K562 (cell line): ENCODE measurements at regions not wholly inside any gene's neighbourhood (a gene's known extent, or its start where the extent isn't known, plus 50 kb on each side); places are given as distances from the start of the nearest gene placed in this dataset.

Experiments used
- ATAC-seq: fragments of 200-7000 bp; cut with Tn5 transposase; 3 replicates; pipeline ENCODE4 v1.9.1; 2020; ENCODE audit warnings: moderate library complexity
- BruUV-seq: library from RNA; stranded (reverse); fragments of 400-500 nt; replicated peaks from 2 replicates; lab custom pipeline; 2021; lab: Mats Ljungman, UMichigan
- CTCF ChIA-PET: fragments of 300-600 bp; formaldehyde crosslinking; extraction: SDS; loops from one replicate; lab custom pipeline; 2021; ENCODE audit warnings: low intra/inter-chr PET ratio; lab: Yijun Ruan, JAX
- POLR2A ChIA-PET: fragments of 300-600, 350-650 bp; sonication (Branson Sonifier 250); formaldehyde crosslinking; extraction: SDS; loops from one replicate; lab custom pipeline; 2021; ENCODE audit warnings: antibody characterized with exemption, inconsistent platforms; lab: Yijun Ruan, JAX
- DNase-seq, 4 experiments: peaks; one replicate each; pipeline versions ENCODE4 v3.0.0 to v3.0.0-alpha.2; 2011 to 2018; ENCODE audit warnings: low spot score in 3 of 4, mixed read lengths in 3 of 4; ENCODE audit errors: extremely low read depth in 1 of 4
- FAIRE-seq: peaks from 2 replicates; lab custom pipeline; 2011; peaks lifted over from hg19 to GRCh38; lab: Jason Lieb, UNC
- H2AFZ ChIP-seq: 2 replicates; pipeline ENCODE4 v1.6.0; 2011; ENCODE audit warnings: low read depth, low read length, control low read depth, inconsistent platforms
- H3K27ac ChIP-seq: fragments of 200-600 bp; 3 replicates; pipeline ENCODE4 v1.8.0; 2011; ENCODE audit warnings: low read depth, mild to moderate bottlenecking, control low read depth, inconsistent platforms, low read length, moderate library complexity, mixed read lengths; ENCODE audit errors: extremely low read depth
- H3K27me3 ChIP-seq, 2 experiments: fragments of 300-600 bp in 1 of 2; 2 replicates in 1 of 2; 3 replicates in 1 of 2; pipeline versions ENCODE4 v1.6.0 to v1.8.0; 2011; ENCODE audit warnings: inconsistent platforms in 2 of 2, low read length in 2 of 2, mild to moderate bottlenecking in 1 of 2, mixed read lengths in 1 of 2, moderate library complexity in 1 of 2; ENCODE audit not compliant: control insufficient read depth in 2 of 2, insufficient read depth in 2 of 2
- H3K36me3 ChIP-seq: fragments of 300-600 bp; 3 replicates; pipeline ENCODE4 v1.8.0; 2011; ENCODE audit warnings: mild to moderate bottlenecking, low read length, inconsistent platforms; ENCODE audit not compliant: control insufficient read depth, insufficient read depth
- H3K4me1 ChIP-seq, 2 experiments: fragments of 200-600 bp in 1 of 2; replicated peaks in 1 of 2; 2 replicates in 1 of 2; 3 replicates in 1 of 2; pipeline versions ENCODE4 v1.5.1 to v1.8.0; 2011; ENCODE audit warnings: inconsistent platforms in 2 of 2, low read length in 2 of 2, mild to moderate bottlenecking in 1 of 2, mixed read lengths in 1 of 2, moderate library complexity in 1 of 2; ENCODE audit not compliant: control insufficient read depth in 2 of 2, insufficient read depth in 2 of 2
- H3K4me2 ChIP-seq: 2 replicates; pipeline ENCODE4 v1.6.1; 2011; ENCODE audit warnings: low read length, control low read depth, inconsistent platforms, mixed read lengths; ENCODE audit not compliant: insufficient read depth
- H3K4me3 ChIP-seq: fragments of 200-600 bp; sonication (generic), shearing (Covaris generic); 2 replicates; pipeline ENCODE4 v1.5.1; 2016; ENCODE audit warnings: control low read depth, inconsistent platforms
- H3K79me2 ChIP-seq: fragments of 200-600 bp; 3 replicates; pipeline ENCODE4 v1.8.0; 2011; ENCODE audit warnings: low read length, inconsistent platforms; ENCODE audit not compliant: control insufficient read depth, insufficient read depth
- H3K9ac ChIP-seq, 2 experiments: 2 replicates each; pipeline versions ENCODE4 v1.6.0 to v1.6.1; 2011; ENCODE audit warnings: low read depth in 2 of 2, low read length in 2 of 2, control low read depth in 1 of 2, inconsistent platforms in 1 of 2, mild to moderate bottlenecking in 1 of 2, mixed read lengths in 1 of 2; ENCODE audit not compliant: insufficient read depth in 1 of 2
- H3K9me1 ChIP-seq: one replicate; pipeline ENCODE4 v1.6.0; 2011; ENCODE audit warnings: inconsistent platforms, mild to moderate bottlenecking, low read length, moderate library complexity; ENCODE audit not compliant: control insufficient read depth, insufficient read depth
- H3K9me3 ChIP-seq: replicated peaks from 2 replicates; pipeline ENCODE4 v1.5.1; 2011; ENCODE audit warnings: low read depth, low read length, inconsistent platforms; ENCODE audit not compliant: control insufficient read depth, insufficient read depth
- H4K20me1 ChIP-seq: replicated peaks from 2 replicates; pipeline ENCODE4 v1.6.1; 2011; ENCODE audit warnings: low read length, inconsistent platforms, mixed read lengths; ENCODE audit not compliant: control insufficient read depth, insufficient read depth
- CHD1 ChIP-seq: fragments of 200-600 bp; sonication (generic); IDR thresholded peaks from one replicate; pipeline ENCODE4 v1.6.1; 2012; ENCODE audit warnings: mild to moderate bottlenecking, moderate library complexity, low read length, inconsistent platforms
- DACH1 ChIP-seq: fragments of 450-650 bp; IDR thresholded peaks from 2 replicates; pipeline ENCODE4 v1.6.1; 2018; ENCODE audit not compliant: partially characterized antibody
- DIDO1 ChIP-seq: fragments of 450-650 bp; IDR thresholded peaks from 2 replicates; pipeline ENCODE4 v1.6.1; 2016; ENCODE audit warnings: low read depth, missing biosample characterization, missing genetic modification characterization
- FOXP1 ChIP-seq: sonication (generic); formaldehyde crosslinking; IDR thresholded peaks from 2 replicates; pipeline ENCODE4 v1.8.0; 2022; ENCODE audit warnings: mild to moderate bottlenecking, missing genetic modification reagents
- HNRNPK ChIP-seq: fragments of 200-400 bp; formaldehyde crosslinking; IDR thresholded peaks from one replicate; pipeline ENCODE4 v1.6.1; 2018; ENCODE audit warnings: mild to moderate bottlenecking, low read depth, low read length; ENCODE audit not compliant: poor library complexity, severe bottlenecking
- RBM39 ChIP-seq: fragments of 200-400 bp; formaldehyde crosslinking; optimal IDR thresholded peaks from 2 replicates; pipeline ENCODE3; 2018; ENCODE audit warnings: low read depth, low read length
- TARDBP ChIP-seq: fragments of 450-650 bp; IDR thresholded peaks from 2 replicates; pipeline ENCODE4 v1.6.1; 2016
- ZC3H8 ChIP-seq: fragments of 450-650 bp; IDR thresholded peaks from 2 replicates; pipeline ENCODE4 v1.6.1; 2017
- ZKSCAN3 ChIP-seq: fragments of 250-450 bp; sonication (Bioruptor Pico); IDR thresholded peaks from 2 replicates; pipeline ENCODE4 v1.4.0; 2020
- ZKSCAN8 ChIP-seq: fragments of 200-800 bp; sonication (Bioruptor generic); IDR thresholded peaks from 2 replicates; pipeline ENCODE4 v1.6.1; 2016; ENCODE audit warnings: missing genetic modification characterization, missing compliant biosample characterization
- ZNF354B ChIP-seq: fragments of 250-450 bp; sonication (Bioruptor Pico); IDR thresholded peaks from 2 replicates; pipeline ENCODE4 v1.4.0; 2020
- ZNF431 ChIP-seq: sonication (generic); formaldehyde crosslinking; IDR thresholded peaks from 2 replicates; pipeline ENCODE4 v1.8.0; 2022; ENCODE audit warnings: mild to moderate bottlenecking, missing genetic modification reagents
- WGBS: fragments of 100-300 bp; shearing (Covaris generic); methylation state at CpG from one replicate; pipeline ENCODE4 v1.1.6; 2016; ENCODE audit warnings: low coverage, mixed read lengths; ENCODE audit not compliant: insufficient coverage; ENCODE audit errors: missing lambda C conversion rate; 5-methylcytosine and 5-hydroxymethylcytosine counted together
- in situ Hi-C: fragments of 300-500 bp; cut with MboI; formaldehyde crosslinking; loops from 4 replicates; pipeline ENCODE4 v1.15.0; 2018; ENCODE audit warnings: inconsistent platforms, mixed read lengths
- intact Hi-C: fragments of 100-400 bp; cut with micrococcal nuclease; formaldehyde crosslinking; loops from 2 replicates; pipeline ENCODE4 v1.14.2; 2022
- TF ChIP-seq, protein P1 (sequence below): sonication (generic); formaldehyde crosslinking; IDR thresholded peaks from 2 replicates; pipeline ENCODE4 v1.8.1; 2022; ENCODE audit warnings: missing genetic modification reagents
- TF ChIP-seq, protein P2 (sequence below), 3 experiments: IDR thresholded peaks in 2 of 3; conservative IDR thresholded peaks in 1 of 3; 2 replicates each; pipeline ENCODE4 v1.5.1; 2011 to 2012; ENCODE audit warnings: low read length in 3 of 3, mild to moderate bottlenecking in 3 of 3, control low read depth in 2 of 3, improper control_type of control experiment in 1 of 3, inconsistent platforms in 1 of 3, low read depth in 1 of 3, mixed read lengths in 1 of 3, moderate library complexity in 1 of 3; ENCODE audit not compliant: insufficient read depth in 2 of 3
- TF ChIP-seq, protein P3 (sequence below): fragments of 250-450 bp; sonication (Bioruptor Pico); IDR thresholded peaks from 2 replicates; pipeline ENCODE4 v1.8.0; 2021; ENCODE audit warnings: moderate library complexity, mild to moderate bottlenecking, inconsistent platforms
- TF ChIP-seq, protein P4 (sequence below): fragments of 450-650 bp; formaldehyde crosslinking; IDR thresholded peaks from 2 replicates; pipeline ENCODE4 v1.4.0; 2020; ENCODE audit warnings: mild to moderate bottlenecking, moderate library complexity

DNA sequence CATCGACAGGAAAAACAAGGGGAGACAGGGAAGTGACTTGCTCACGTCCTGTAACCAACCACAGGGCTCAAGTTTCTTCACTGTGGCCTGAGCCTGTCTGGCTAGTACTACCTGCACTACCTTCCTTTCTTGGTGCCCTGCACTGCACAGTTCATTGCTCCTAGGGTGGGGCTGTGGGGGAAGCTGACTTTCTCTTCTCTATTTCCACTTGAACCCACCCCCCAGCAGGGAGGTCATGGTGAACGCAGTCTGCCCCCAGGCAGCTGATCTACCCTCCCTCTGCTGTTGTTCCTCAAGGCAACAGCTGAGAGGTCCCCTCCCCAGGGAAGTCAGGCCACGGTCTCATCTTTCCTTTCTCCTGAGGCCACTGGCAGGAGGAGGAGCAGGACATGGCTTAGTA lies 532.1 kb downstream of the SOX11 start:
- 2% methylated on average over 4 of the region's 4 CpGs for WGBS
- DNase-seq (no peak), FAIRE-seq (no peak), ATAC-seq (no peak)
- in situ Hi-C loops (no loop called here), intact Hi-C loops (no loop called here)
- BruUV-seq = no TSS peak
- Histone ChIP-seq H3K27me3 (no peaks in the 10 kb centered on the region), H3K79me2 (no peaks in the 10 kb centered on the region), H2AFZ (no peak overlapping the region), H3K4me2 (no peak overlapping the region), H3K9me3 (no peaks in the 10 kb centered on the region), H3K4me1 (no peaks in the 10 kb centered on the region), H3K36me3 (no peaks in the 10 kb centered on the region), H3K9me1 (no peaks in the 10 kb centered on the region), H3K9ac (no peak overlapping the region), H4K20me1 (no peaks in the 10 kb centered on the region), H3K27ac (no peak overlapping the region), H3K4me3 (no peak overlapping the region)
- TF ChIP-seq FOXP1 (no peak), HNRNPK (no peak), TARDBP (no peak), ZC3H8 (no peak), RBM39 (no peak), CHD1 (no peak), DIDO1 (tag) (no peak), ZNF354B (CRISPR knock-in tag) (no peak), DACH1 (no peak), ZNF431 (CRISPR knock-in tag) (no peak), ZKSCAN8 (CRISPR knock-in tag) (no peak), ZKSCAN3 (CRISPR knock-in tag) (no peak)
- TF ChIP-seq, protein P1, sequence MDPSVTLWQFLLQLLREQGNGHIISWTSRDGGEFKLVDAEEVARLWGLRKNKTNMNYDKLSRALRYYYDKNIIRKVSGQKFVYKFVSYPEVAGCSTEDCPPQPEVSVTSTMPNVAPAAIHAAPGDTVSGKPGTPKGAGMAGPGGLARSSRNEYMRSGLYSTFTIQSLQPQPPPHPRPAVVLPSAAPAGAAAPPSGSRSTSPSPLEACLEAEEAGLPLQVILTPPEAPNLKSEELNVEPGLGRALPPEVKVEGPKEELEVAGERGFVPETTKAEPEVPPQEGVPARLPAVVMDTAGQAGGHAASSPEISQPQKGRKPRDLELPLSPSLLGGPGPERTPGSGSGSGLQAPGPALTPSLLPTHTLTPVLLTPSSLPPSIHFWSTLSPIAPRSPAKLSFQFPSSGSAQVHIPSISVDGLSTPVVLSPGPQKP (CRISPR knock-in tag) = no peak
- TF ChIP-seq, protein P2, sequence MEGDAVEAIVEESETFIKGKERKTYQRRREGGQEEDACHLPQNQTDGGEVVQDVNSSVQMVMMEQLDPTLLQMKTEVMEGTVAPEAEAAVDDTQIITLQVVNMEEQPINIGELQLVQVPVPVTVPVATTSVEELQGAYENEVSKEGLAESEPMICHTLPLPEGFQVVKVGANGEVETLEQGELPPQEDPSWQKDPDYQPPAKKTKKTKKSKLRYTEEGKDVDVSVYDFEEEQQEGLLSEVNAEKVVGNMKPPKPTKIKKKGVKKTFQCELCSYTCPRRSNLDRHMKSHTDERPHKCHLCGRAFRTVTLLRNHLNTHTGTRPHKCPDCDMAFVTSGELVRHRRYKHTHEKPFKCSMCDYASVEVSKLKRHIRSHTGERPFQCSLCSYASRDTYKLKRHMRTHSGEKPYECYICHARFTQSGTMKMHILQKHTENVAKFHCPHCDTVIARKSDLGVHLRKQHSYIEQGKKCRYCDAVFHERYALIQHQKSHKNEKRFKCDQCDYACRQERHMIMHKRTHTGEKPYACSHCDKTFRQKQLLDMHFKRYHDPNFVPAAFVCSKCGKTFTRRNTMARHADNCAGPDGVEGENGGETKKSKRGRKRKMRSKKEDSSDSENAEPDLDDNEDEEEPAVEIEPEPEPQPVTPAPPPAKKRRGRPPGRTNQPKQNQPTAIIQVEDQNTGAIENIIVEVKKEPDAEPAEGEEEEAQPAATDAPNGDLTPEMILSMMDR (IDR thresholded peaks at IDR 0.05 in 2 of 3, conservative IDR thresholded peaks at IDR 0.05 in 1 of 3; ENCODE audit: insufficient read depth in 2 of 3, low read depth in 1 of 3, low read length in 3 of 3) = no peak
- TF ChIP-seq, protein P3, sequence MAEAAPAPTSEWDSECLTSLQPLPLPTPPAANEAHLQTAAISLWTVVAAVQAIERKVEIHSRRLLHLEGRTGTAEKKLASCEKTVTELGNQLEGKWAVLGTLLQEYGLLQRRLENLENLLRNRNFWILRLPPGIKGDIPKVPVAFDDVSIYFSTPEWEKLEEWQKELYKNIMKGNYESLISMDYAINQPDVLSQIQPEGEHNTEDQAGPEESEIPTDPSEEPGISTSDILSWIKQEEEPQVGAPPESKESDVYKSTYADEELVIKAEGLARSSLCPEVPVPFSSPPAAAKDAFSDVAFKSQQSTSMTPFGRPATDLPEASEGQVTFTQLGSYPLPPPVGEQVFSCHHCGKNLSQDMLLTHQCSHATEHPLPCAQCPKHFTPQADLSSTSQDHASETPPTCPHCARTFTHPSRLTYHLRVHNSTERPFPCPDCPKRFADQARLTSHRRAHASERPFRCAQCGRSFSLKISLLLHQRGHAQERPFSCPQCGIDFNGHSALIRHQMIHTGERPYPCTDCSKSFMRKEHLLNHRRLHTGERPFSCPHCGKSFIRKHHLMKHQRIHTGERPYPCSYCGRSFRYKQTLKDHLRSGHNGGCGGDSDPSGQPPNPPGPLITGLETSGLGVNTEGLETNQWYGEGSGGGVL = no peak
- TF ChIP-seq, protein P4, sequence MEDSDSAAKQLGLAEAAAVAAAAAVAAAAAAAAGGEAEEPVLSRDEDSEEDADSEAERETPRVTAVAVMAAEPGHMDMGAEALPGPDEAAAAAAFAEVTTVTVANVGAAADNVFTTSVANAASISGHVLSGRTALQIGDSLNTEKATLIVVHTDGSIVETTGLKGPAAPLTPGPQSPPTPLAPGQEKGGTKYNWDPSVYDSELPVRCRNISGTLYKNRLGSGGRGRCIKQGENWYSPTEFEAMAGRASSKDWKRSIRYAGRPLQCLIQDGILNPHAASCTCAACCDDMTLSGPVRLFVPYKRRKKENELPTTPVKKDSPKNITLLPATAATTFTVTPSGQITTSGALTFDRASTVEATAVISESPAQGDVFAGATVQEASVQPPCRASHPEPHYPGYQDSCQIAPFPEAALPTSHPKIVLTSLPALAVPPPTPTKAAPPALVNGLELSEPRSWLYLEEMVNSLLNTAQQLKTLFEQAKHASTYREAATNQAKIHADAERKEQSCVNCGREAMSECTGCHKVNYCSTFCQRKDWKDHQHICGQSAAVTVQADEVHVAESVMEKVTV (CRISPR knock-in tag) = no peak
- POLR2A ChIA-PET = no interaction called here
- CTCF ChIA-PET = no interaction called here
